GM23338 (cell line): ENCODE measurements at regions not wholly inside any gene's neighbourhood (a gene's known extent, or its start where the extent isn't known, plus 50 kb on each side); places are given as distances from the start of the nearest gene placed in this dataset.

Experiments
- ATAC-seq: fragments of 200-7000 bp; cut with Tn5 transposase; 3 replicates; pipeline ENCODE4 v1.9.1; 2020
- DNase-seq: peaks from one replicate; pipeline ENCODE4 v3.0.0-alpha.2; 2015; ENCODE audit warnings: low spot score
- H2AFZ ChIP-seq: fragments of 200-600 bp; sonication (generic); 2 replicates; pipeline ENCODE4 v1.8.0; 2016; ENCODE audit warnings: antibody characterized with exemption, mild to moderate bottlenecking, moderate library complexity
- H3F3A ChIP-seq: fragments of 200-600 bp; sonication (generic); replicated peaks from 2 replicates; pipeline ENCODE4 v1.8.0; 2017; ENCODE audit warnings: antibody characterized with exemption, mixed run types, low read depth
- H3K27ac ChIP-seq: fragments of 200-600 bp; sonication (generic); 2 replicates; pipeline ENCODE4 v1.6.1; 2016; ENCODE audit warnings: low read depth
- H3K27me3 ChIP-seq: fragments of 200-600 bp; sonication (generic); 2 replicates; pipeline ENCODE4 v1.8.0; 2016; ENCODE audit warnings: mild to moderate bottlenecking, mixed run types, moderate library complexity; ENCODE audit not compliant: insufficient read depth
- H3K36me3 ChIP-seq: fragments of 200-600 bp; sonication (generic); 2 replicates; pipeline ENCODE4 v1.8.0; 2016; ENCODE audit warnings: mild to moderate bottlenecking; ENCODE audit not compliant: insufficient read depth
- H3K4me1 ChIP-seq: fragments of 200-600 bp; sonication (generic); 2 replicates; pipeline ENCODE4 v1.8.0; 2016; ENCODE audit warnings: mild to moderate bottlenecking, moderate library complexity; ENCODE audit not compliant: insufficient read depth
- H3K4me2 ChIP-seq: fragments of 200-600 bp; sonication (generic); 2 replicates; pipeline ENCODE4 v1.7.1; 2017; ENCODE audit warnings: mixed run types
- H3K4me3 ChIP-seq: fragments of 200-600 bp; sonication (generic); 2 replicates; pipeline ENCODE4 v1.6.1; 2016; ENCODE audit warnings: mixed run types
- H3K79me2 ChIP-seq: fragments of 200-600 bp; sonication (generic); replicated peaks from 2 replicates; pipeline ENCODE4 v1.8.0; 2017; ENCODE audit warnings: mild to moderate bottlenecking; ENCODE audit not compliant: insufficient read depth
- H3K9me2 ChIP-seq: fragments of 200-600 bp; sonication (generic); 2 replicates; pipeline ENCODE4 v1.8.0; 2017; ENCODE audit not compliant: insufficient read depth
- H4K20me1 ChIP-seq: fragments of 200-600 bp; sonication (generic); replicated peaks from 2 replicates; pipeline ENCODE4 v1.8.0; 2017; ENCODE audit warnings: mild to moderate bottlenecking; ENCODE audit not compliant: insufficient read depth
- H3K27ac Mint-ChIP-seq: 2 replicates; pipeline ENCODE4 v1.8.0; 2020; ENCODE audit warnings: inconsistent platforms, mild to moderate bottlenecking, moderate library complexity, mixed read lengths
- H3K27me3 Mint-ChIP-seq: 3 replicates; pipeline ENCODE4 v1.8.0; 2022; ENCODE audit warnings: low read depth, mild to moderate bottlenecking, moderate library complexity, mixed read lengths, inconsistent platforms; ENCODE audit not compliant: insufficient read depth, poor library complexity
- H3K36me3 Mint-ChIP-seq: 3 replicates; pipeline ENCODE4 v1.8.0; 2021; ENCODE audit warnings: low read depth, mild to moderate bottlenecking, inconsistent platforms, moderate library complexity, mixed read lengths
- H3K4me1 Mint-ChIP-seq: 3 replicates; pipeline ENCODE4 v1.8.0; 2020; ENCODE audit warnings: mild to moderate bottlenecking, inconsistent platforms, mixed read lengths
- H3K4me3 Mint-ChIP-seq: 3 replicates; pipeline ENCODE4 v1.8.0; 2021; ENCODE audit warnings: moderate library complexity, mild to moderate bottlenecking, inconsistent platforms, mixed read lengths
- H3K9me3 Mint-ChIP-seq: 3 replicates; pipeline ENCODE4 v1.8.0; 2020; ENCODE audit warnings: moderate library complexity, mild to moderate bottlenecking, inconsistent platforms, mixed read lengths
- EZH2phosphoT487 ChIP-seq: fragments of 200-600 bp; sonication (generic); IDR thresholded peaks from one replicate; pipeline ENCODE4 v1.8.1; 2018; ENCODE audit warnings: antibody characterized with exemption; ENCODE audit not compliant: unreplicated experiment
- NANOG ChIP-seq: IDR thresholded peaks from 2 replicates; pipeline ENCODE4 v1.6.1; 2016; ENCODE audit warnings: antibody characterized with exemption, borderline replicate concordance
- STAT1 ChIP-seq: IDR thresholded peaks from one replicate; pipeline ENCODE4 v1.6.1; 2016; ENCODE audit warnings: antibody characterized with exemption; ENCODE audit not compliant: unreplicated experiment
- TF ChIP-seq, protein P1 (sequence below): IDR thresholded peaks from 2 replicates; pipeline ENCODE4 v1.6.1; 2016; ENCODE audit warnings: antibody characterized with exemption
- TF ChIP-seq, protein P2 (sequence below): IDR thresholded peaks from one replicate; pipeline ENCODE4 v1.6.1; 2018; ENCODE audit warnings: antibody characterized with exemption; ENCODE audit not compliant: unreplicated experiment
- TF ChIP-seq, protein P3 (sequence below), 2 experiments: fragments of 200-600 bp in 1 of 2; sonication (generic) in 1 of 2; conservative IDR thresholded peaks; 2 replicates each; pipeline versions ENCODE4 v1.5.1 to v1.6.1; 2016 to 2017; ENCODE audit warnings: antibody characterized with exemption in 2 of 2, low read depth in 2 of 2, mild to moderate bottlenecking in 2 of 2, moderate library complexity in 1 of 2
- TF ChIP-seq, protein P4 (sequence below): fragments of 250-450 bp; sonication (Bioruptor Pico); IDR thresholded peaks from 2 replicates; pipeline ENCODE4 v1.5.0; 2020; ENCODE audit warnings: mild to moderate bottlenecking, moderate library complexity

DNA sequence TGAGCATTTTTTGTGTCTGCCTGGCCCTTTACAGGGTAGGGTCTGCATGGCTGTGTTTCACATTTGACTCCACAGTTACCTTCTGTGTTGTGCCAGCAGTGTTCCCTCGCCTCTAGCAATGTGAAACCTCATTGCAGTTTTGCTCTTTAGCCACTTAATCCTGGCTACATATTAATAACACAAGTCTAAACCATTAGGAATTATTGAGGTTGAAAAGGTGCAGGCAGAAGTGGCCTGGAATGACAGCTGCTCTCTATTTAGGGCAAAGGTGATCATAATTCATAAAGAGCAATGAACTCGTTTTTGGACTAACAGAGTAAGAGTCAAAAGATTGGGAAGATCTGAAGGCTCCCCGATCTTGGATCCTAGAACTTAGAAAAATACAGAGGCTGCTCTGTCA, 176.7 kb upstream of the RAD23B start (continued):
- TF ChIP-seq, protein P1, sequence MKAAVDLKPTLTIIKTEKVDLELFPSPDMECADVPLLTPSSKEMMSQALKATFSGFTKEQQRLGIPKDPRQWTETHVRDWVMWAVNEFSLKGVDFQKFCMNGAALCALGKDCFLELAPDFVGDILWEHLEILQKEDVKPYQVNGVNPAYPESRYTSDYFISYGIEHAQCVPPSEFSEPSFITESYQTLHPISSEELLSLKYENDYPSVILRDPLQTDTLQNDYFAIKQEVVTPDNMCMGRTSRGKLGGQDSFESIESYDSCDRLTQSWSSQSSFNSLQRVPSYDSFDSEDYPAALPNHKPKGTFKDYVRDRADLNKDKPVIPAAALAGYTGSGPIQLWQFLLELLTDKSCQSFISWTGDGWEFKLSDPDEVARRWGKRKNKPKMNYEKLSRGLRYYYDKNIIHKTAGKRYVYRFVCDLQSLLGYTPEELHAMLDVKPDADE: no peak
- TF ChIP-seq, protein P2, sequence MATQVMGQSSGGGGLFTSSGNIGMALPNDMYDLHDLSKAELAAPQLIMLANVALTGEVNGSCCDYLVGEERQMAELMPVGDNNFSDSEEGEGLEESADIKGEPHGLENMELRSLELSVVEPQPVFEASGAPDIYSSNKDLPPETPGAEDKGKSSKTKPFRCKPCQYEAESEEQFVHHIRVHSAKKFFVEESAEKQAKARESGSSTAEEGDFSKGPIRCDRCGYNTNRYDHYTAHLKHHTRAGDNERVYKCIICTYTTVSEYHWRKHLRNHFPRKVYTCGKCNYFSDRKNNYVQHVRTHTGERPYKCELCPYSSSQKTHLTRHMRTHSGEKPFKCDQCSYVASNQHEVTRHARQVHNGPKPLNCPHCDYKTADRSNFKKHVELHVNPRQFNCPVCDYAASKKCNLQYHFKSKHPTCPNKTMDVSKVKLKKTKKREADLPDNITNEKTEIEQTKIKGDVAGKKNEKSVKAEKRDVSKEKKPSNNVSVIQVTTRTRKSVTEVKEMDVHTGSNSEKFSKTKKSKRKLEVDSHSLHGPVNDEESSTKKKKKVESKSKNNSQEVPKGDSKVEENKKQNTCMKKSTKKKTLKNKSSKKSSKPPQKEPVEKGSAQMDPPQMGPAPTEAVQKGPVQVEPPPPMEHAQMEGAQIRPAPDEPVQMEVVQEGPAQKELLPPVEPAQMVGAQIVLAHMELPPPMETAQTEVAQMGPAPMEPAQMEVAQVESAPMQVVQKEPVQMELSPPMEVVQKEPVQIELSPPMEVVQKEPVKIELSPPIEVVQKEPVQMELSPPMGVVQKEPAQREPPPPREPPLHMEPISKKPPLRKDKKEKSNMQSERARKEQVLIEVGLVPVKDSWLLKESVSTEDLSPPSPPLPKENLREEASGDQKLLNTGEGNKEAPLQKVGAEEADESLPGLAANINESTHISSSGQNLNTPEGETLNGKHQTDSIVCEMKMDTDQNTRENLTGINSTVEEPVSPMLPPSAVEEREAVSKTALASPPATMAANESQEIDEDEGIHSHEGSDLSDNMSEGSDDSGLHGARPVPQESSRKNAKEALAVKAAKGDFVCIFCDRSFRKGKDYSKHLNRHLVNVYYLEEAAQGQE: no peak
- TF ChIP-seq NANOG: no peak
- no peak for TF ChIP-seq EZH2phosphoT487
- TF ChIP-seq, protein P3, sequence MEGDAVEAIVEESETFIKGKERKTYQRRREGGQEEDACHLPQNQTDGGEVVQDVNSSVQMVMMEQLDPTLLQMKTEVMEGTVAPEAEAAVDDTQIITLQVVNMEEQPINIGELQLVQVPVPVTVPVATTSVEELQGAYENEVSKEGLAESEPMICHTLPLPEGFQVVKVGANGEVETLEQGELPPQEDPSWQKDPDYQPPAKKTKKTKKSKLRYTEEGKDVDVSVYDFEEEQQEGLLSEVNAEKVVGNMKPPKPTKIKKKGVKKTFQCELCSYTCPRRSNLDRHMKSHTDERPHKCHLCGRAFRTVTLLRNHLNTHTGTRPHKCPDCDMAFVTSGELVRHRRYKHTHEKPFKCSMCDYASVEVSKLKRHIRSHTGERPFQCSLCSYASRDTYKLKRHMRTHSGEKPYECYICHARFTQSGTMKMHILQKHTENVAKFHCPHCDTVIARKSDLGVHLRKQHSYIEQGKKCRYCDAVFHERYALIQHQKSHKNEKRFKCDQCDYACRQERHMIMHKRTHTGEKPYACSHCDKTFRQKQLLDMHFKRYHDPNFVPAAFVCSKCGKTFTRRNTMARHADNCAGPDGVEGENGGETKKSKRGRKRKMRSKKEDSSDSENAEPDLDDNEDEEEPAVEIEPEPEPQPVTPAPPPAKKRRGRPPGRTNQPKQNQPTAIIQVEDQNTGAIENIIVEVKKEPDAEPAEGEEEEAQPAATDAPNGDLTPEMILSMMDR (conservative IDR thresholded peaks at IDR 0.05; ENCODE audit: low read depth in 2 of 2): no peak

DNA sequence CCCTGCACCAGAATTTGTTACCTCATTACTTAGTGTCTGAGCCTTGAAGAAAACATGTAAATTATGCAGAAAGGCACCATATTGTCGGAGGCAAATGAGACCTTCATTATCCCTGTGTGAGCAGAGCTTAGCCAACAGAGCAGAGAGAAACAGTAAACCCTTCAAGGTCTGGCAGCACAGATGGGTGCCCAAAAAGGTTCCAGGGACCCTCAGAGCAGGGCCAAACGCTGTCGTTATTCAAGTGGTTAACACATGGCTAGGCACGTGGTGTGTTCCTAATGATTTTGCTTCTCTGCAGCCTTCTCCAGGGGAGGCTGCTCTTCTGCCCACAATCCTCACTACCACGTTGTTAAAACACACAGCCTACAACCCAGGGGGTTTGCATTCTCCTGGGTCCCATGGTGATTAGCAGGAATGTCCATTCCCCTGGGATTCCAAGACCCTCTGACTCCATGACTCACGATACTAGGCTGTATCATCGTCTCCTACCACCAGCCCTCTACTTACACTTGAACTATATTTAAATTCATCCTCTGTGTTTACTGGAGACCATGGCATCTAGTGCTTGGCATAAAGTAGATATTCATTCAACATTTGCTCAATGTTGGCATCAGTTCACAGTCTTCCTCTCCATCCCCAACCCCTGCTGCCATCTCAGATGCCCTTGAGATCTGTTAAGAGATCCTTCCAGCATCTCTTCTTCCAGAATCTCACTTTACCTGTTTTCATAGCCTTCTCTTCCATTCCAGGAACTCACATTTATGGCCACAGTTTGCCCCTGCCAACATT, 174.5 kb upstream of the RAD23B start:
- Mint-ChIP-seq H3K4me1 (no peaks in the 10 kb centered on the region), H3K27me3 (no peaks in the 10 kb centered on the region), H3K36me3 (no peaks in the 10 kb centered on the region), H3K27ac (no peak overlapping the region), H3K4me3 (no peak overlapping the region), H3K9me3 (no peaks in the 10 kb centered on the region)
- Histone ChIP-seq H3K27me3 (no peaks in the 10 kb centered on the region), H4K20me1 (no peaks in the 10 kb centered on the region), H3K36me3 (no peaks in the 10 kb centered on the region), H3F3A (no peaks in the 10 kb centered on the region), H2AFZ (no peak overlapping the region), H3K79me2 (no peaks in the 10 kb centered on the region), H3K4me1 (no peaks in the 10 kb centered on the region), H3K4me2 (no peak overlapping the region), H3K9me2 (peaks cover 5% of the 10 kb centered on the region; the same call in 1 of the 2 replicates), H3K4me3 (no peak overlapping the region), H3K27ac (no peak overlapping the region)
- no peak for ATAC-seq
- DNase-seq: no peak
- TF ChIP-seq, protein P2: no peak
- TF ChIP-seq, protein P4, sequence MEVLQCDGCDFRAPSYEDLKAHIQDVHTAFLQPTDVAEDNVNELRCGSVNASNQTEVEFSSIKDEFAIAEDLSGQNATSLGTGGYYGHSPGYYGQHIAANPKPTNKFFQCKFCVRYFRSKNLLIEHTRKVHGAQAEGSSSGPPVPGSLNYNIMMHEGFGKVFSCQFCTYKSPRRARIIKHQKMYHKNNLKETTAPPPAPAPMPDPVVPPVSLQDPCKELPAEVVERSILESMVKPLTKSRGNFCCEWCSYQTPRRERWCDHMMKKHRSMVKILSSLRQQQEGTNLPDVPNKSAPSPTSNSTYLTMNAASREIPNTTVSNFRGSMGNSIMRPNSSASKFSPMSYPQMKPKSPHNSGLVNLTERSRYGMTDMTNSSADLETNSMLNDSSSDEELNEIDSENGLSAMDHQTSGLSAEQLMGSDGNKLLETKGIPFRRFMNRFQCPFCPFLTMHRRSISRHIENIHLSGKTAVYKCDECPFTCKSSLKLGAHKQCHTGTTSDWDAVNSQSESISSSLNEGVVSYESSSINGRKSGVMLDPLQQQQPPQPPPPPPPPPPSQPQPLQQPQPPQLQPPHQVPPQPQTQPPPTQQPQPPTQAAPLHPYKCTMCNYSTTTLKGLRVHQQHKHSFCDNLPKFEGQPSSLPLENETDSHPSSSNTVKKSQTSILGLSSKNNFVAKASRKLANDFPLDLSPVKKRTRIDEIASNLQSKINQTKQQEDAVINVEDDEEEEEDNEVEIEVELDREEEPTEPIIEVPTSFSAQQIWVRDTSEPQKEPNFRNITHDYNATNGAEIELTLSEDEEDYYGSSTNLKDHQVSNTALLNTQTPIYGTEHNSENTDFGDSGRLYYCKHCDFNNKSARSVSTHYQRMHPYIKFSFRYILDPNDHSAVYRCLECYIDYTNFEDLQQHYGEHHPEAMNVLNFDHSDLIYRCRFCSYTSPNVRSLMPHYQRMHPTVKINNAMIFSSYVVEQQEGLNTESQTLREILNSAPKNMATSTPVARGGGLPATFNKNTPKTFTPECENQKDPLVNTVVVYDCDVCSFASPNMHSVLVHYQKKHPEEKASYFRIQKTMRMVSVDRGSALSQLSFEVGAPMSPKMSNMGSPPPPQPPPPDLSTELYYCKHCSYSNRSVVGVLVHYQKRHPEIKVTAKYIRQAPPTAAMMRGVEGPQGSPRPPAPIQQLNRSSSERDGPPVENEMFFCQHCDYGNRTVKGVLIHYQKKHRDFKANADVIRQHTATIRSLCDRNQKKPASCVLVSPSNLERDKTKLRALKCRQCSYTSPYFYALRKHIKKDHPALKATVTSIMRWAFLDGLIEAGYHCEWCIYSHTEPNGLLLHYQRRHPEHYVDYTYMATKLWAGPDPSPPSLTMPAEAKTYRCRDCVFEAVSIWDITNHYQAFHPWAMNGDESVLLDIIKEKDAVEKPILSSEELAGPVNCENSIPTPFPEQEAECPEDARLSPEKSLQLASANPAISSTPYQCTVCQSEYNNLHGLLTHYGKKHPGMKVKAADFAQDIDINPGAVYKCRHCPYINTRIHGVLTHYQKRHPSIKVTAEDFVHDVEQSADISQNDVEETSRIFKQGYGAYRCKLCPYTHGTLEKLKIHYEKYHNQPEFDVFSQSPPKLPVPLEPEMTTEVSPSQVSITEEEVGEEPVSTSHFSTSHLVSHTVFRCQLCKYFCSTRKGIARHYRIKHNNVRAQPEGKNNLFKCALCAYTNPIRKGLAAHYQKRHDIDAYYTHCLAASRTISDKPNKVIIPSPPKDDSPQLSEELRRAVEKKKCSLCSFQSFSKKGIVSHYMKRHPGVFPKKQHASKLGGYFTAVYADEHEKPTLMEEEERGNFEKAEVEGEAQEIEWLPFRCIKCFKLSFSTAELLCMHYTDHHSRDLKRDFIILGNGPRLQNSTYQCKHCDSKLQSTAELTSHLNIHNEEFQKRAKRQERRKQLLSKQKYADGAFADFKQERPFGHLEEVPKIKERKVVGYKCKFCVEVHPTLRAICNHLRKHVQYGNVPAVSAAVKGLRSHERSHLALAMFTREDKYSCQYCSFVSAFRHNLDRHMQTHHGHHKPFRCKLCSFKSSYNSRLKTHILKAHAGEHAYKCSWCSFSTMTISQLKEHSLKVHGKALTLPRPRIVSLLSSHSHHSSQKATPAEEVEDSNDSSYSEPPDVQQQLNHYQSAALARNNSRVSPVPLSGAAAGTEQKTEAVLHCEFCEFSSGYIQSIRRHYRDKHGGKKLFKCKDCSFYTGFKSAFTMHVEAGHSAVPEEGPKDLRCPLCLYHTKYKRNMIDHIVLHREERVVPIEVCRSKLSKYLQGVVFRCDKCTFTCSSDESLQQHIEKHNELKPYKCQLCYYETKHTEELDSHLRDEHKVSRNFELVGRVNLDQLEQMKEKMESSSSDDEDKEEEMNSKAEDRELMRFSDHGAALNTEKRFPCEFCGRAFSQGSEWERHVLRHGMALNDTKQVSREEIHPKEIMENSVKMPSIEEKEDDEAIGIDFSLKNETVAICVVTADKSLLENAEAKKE: no peak
- no peak for TF ChIP-seq STAT1
